Glutamatergic neuron (in vitro differentiated cells): ENCODE measurements at regions not wholly inside any gene's neighbourhood (a gene's known extent, or its start where the extent isn't known, plus 50 kb on each side); places are given as distances from the start of the nearest gene placed in this dataset.

Experiments
- DNase-seq: peaks from one replicate; pipeline ENCODE4 v3.0.0; 2022
- H3K27ac Mint-ChIP-seq: one replicate; pipeline ENCODE4 v1.8.0; 2020; ENCODE audit warnings: mild to moderate bottlenecking, mixed read lengths, inconsistent platforms; ENCODE audit not compliant: unreplicated experiment
- H3K27me3 Mint-ChIP-seq: one replicate; pipeline ENCODE4 v1.8.0; 2020; ENCODE audit warnings: mild to moderate bottlenecking, moderate library complexity, mixed read lengths, inconsistent platforms; ENCODE audit not compliant: unreplicated experiment
- H3K36me3 Mint-ChIP-seq: one replicate; pipeline ENCODE4 v1.8.0; 2020; ENCODE audit warnings: mild to moderate bottlenecking, mixed read lengths, inconsistent platforms; ENCODE audit not compliant: unreplicated experiment
- H3K4me1 Mint-ChIP-seq: one replicate; pipeline ENCODE4 v1.8.0; 2020; ENCODE audit warnings: mild to moderate bottlenecking, low read depth, mixed read lengths, inconsistent platforms; ENCODE audit not compliant: unreplicated experiment
- H3K4me3 Mint-ChIP-seq: one replicate; pipeline ENCODE4 v1.8.0; 2020; ENCODE audit warnings: mild to moderate bottlenecking, mixed read lengths, inconsistent platforms; ENCODE audit not compliant: unreplicated experiment
- H3K9me3 Mint-ChIP-seq: one replicate; pipeline ENCODE4 v1.8.0; 2020; ENCODE audit warnings: mild to moderate bottlenecking, moderate library complexity, mixed read lengths, inconsistent platforms; ENCODE audit not compliant: unreplicated experiment
- TF ChIP-seq, protein P1 (sequence below): fragments of 200-600 bp; sonication (generic); IDR thresholded peaks from one replicate; pipeline ENCODE4 v1.5.0; 2021; ENCODE audit not compliant: partially characterized antibody, unreplicated experiment

DNA sequence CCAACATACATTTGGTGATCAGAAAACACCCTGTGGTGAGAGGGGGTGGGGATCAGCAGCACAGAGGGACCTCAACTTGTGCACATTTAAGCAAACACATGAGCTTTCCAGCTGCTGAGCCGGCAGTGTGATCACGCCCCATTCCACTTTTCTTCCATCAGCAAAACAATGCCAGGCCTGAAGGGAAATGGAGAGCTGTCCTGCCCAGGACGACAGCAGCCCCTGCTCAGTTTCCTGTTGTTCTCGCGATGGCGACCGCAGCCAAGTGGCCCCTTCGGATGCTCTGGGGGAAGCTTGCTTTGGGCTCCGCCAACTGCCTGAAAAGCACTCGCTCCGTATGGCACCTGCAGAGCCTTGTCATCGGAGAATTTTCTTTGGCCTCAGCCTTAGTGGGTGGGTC is 272.3 kb downstream of the FOXL1 start:
- no peak overlapping the region for H3K27ac Mint-ChIP-seq
- no peaks in the 10 kb centered on the region for H3K4me1 Mint-ChIP-seq
- H3K9me3 Mint-ChIP-seq = no peaks in the 10 kb centered on the region
- H3K27me3 Mint-ChIP-seq = no peaks in the 10 kb centered on the region
- no peak for DNase-seq
- no peak overlapping the region for H3K4me3 Mint-ChIP-seq
- no peaks in the 10 kb centered on the region for H3K36me3 Mint-ChIP-seq
- TF ChIP-seq, protein P1, sequence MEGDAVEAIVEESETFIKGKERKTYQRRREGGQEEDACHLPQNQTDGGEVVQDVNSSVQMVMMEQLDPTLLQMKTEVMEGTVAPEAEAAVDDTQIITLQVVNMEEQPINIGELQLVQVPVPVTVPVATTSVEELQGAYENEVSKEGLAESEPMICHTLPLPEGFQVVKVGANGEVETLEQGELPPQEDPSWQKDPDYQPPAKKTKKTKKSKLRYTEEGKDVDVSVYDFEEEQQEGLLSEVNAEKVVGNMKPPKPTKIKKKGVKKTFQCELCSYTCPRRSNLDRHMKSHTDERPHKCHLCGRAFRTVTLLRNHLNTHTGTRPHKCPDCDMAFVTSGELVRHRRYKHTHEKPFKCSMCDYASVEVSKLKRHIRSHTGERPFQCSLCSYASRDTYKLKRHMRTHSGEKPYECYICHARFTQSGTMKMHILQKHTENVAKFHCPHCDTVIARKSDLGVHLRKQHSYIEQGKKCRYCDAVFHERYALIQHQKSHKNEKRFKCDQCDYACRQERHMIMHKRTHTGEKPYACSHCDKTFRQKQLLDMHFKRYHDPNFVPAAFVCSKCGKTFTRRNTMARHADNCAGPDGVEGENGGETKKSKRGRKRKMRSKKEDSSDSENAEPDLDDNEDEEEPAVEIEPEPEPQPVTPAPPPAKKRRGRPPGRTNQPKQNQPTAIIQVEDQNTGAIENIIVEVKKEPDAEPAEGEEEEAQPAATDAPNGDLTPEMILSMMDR = no peak

DNA sequence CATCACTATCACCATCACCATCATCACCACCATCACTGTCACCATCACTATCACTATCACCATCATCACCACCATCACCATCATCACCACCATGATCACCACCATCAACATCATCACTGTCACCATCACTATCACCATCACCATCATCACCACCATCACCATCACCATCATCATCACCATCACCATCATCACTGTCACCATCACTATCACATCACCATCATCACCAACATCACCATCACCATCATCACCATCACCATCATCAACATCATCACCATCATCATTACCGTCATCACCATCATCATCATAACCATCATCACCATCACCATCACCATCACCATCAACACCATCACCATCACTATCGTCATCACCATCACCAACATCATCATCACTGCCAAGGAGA is 273.8 kb downstream of the FOXL1 start:
- TF ChIP-seq, protein P1 = no peak
- H3K36me3 Mint-ChIP-seq = no peaks in the 10 kb centered on the region
- no peak for DNase-seq

DNA sequence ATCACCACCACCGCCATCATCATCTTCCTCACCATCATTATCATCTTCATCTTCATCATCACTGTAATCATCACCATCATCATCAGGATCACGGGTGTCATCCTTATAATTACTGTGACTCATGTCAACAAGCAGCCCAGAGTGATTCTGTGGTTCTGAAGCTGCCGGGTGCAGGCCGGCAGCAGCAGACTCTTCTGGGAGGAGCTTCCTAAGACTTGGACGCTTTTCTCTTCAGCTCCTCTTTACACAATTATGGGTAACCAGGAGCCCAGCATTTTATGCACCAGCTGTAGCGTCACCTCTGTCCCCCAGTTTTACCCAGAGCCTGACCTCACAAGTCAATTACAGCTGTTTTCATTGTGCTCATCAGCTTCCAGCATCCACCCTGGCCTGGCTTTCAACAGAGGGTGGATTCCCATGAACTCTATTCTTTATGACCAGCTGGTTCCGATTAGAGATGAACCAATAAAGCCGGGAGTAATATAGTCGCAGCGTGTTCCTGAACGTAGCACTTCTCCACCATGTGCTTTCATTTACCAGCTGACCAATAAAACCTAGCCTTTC is 275.8 kb downstream of the FOXL1 start:
- TF ChIP-seq, protein P1 = no peak
- H3K4me3 Mint-ChIP-seq = no peak overlapping the region
- no peaks in the 10 kb centered on the region for H3K27me3 Mint-ChIP-seq
- no peaks in the 10 kb centered on the region for H3K36me3 Mint-ChIP-seq
- no peaks in the 10 kb centered on the region for H3K9me3 Mint-ChIP-seq
- no peaks in the 10 kb centered on the region for H3K4me1 Mint-ChIP-seq
- H3K27ac Mint-ChIP-seq = no peak overlapping the region
- no peak for DNase-seq

More for the DNA sequence above, 273.8 kb downstream of the FOXL1 start:
- Mint-ChIP-seq H3K4me3 (no peak overlapping the region), H3K4me1 (no peaks in the 10 kb centered on the region), H3K9me3 (no peaks in the 10 kb centered on the region), H3K27me3 (no peaks in the 10 kb centered on the region), H3K27ac (no peak overlapping the region)

GRCh38 chr16:86854626-86855294 is 276.4 kb downstream of the FOXL1 start:
- TF ChIP-seq, protein P1 = no peak
- H3K27me3 Mint-ChIP-seq = no peaks in the 10 kb centered on the region
- no peaks in the 10 kb centered on the region for H3K36me3 Mint-ChIP-seq
- no peak overlapping the region for H3K27ac Mint-ChIP-seq
- no peak overlapping the region for H3K4me3 Mint-ChIP-seq
- no peaks in the 10 kb centered on the region for H3K4me1 Mint-ChIP-seq
- no peak for DNase-seq
- no peaks in the 10 kb centered on the region for H3K9me3 Mint-ChIP-seq

DNA sequence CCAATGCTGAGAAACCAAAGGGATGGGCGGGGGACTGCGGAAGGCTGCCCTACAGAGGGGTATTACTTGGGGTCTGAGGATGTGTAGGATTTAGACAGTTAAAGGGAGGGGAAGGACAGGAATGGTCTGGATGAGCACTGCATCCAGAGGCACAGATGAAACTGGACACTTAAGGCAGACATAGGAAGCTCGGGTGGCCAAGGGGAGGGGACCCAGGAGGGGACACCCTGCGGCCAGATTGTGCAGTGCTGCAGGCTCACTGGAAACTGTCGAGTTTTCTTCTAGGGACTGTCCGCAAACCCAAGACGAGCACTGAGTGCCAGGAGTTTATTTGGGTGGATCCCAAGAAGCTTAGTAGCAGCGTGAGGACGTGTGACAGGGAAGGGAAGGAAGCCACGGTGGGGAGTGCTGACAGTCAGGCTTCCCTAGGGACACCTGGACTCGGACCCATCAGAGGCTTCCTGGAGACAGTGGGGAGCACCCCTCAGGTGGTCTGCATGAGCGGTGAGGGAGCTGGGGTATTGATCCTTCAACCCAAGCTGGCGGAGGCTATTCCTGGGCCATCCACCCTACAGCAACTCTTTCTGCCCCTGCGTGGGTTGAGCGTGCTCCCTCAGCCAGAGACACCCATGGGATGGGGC is 278.7 kb downstream of the FOXL1 start:
- DNase-seq = no peak
- no peaks in the 10 kb centered on the region for H3K36me3 Mint-ChIP-seq
- H3K9me3 Mint-ChIP-seq = no peaks in the 10 kb centered on the region
- H3K27me3 Mint-ChIP-seq = no peaks in the 10 kb centered on the region
- no peak overlapping the region for H3K27ac Mint-ChIP-seq
- no peak overlapping the region for H3K4me3 Mint-ChIP-seq
- H3K4me1 Mint-ChIP-seq = no peaks in the 10 kb centered on the region
- TF ChIP-seq, protein P1 = no peak
